ENCODE measurements at regions not wholly inside any gene's neighbourhood (a gene's known extent, or its start where the extent isn't known, plus 50 kb on each side); places are given as distances from the start of the nearest gene placed in this dataset.

DNA sequence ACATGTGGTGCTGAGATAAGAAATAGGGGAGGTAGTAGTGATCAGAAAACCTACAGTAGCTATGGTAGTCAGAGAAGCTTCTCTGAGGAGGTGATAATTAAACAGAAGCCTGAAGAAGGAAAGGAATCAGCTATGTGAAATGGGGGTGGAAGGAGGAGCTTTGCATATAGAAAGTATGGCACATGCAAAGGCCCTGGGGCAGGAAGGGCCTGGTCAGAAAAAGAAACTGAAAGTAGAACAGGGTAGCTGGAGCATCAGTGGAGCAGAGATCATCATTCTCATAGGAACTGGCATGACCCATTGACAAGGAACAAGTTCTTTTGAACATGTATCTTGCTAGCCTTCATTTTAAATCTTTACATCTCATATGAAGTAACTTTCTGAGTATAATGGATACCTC lies 80.7 kb upstream of the ADRA1B start:
- TF ChIP-seq, protein P1, sequence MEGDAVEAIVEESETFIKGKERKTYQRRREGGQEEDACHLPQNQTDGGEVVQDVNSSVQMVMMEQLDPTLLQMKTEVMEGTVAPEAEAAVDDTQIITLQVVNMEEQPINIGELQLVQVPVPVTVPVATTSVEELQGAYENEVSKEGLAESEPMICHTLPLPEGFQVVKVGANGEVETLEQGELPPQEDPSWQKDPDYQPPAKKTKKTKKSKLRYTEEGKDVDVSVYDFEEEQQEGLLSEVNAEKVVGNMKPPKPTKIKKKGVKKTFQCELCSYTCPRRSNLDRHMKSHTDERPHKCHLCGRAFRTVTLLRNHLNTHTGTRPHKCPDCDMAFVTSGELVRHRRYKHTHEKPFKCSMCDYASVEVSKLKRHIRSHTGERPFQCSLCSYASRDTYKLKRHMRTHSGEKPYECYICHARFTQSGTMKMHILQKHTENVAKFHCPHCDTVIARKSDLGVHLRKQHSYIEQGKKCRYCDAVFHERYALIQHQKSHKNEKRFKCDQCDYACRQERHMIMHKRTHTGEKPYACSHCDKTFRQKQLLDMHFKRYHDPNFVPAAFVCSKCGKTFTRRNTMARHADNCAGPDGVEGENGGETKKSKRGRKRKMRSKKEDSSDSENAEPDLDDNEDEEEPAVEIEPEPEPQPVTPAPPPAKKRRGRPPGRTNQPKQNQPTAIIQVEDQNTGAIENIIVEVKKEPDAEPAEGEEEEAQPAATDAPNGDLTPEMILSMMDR (IDR thresholded peaks at IDR 0.05) = no peak
- no peak for TF ChIP-seq POLR2A (IDR thresholded peaks at IDR 0.05)

All from uterus (tissue), 2 donors.